ENCODE measurements at regions not wholly inside any gene's neighbourhood (a gene's known extent, or its start where the extent isn't known, plus 50 kb on each side); places are given as distances from the start of the nearest gene placed in this dataset.

GRCh38 chr1:60984062-60984799, 98.1 kb upstream of the NFIA start:
- TF ChIP-seq CTCF (IDR thresholded peaks at IDR 0.05) = no peak
- TF ChIP-seq POLR2A (IDR thresholded peaks at IDR 0.05) = no peak

Data from breast epithelium (tissue), 3 donors.